AG09309 (cell line): ENCODE measurements at regions not wholly inside any gene's neighbourhood (a gene's known extent, or its start where the extent isn't known, plus 50 kb on each side); places are given as distances from the start of the nearest gene placed in this dataset.

Experiments
- DNase-seq: peaks from one replicate; pipeline ENCODE4 v3.0.0-alpha.2; 2010; ENCODE audit warnings: low read depth
- H3K4me3 ChIP-seq: 2 replicates; pipeline ENCODE4 v1.5.1; 2011; ENCODE audit warnings: mild to moderate bottlenecking, low read depth, low read length, moderate library complexity; ENCODE audit not compliant: control insufficient read depth
- TF ChIP-seq, protein P1 (sequence below): IDR thresholded peaks from 2 replicates; pipeline ENCODE4 v1.5.1; 2011; ENCODE audit warnings: mild to moderate bottlenecking, low read depth, low read length, inconsistent platforms; ENCODE audit not compliant: insufficient read depth, control insufficient read depth; ENCODE audit errors: missing control alignments

GRCh38 chr18:25599443-25599842, 247.5 kb upstream of the ZNF521 start:
- TF ChIP-seq, protein P1, sequence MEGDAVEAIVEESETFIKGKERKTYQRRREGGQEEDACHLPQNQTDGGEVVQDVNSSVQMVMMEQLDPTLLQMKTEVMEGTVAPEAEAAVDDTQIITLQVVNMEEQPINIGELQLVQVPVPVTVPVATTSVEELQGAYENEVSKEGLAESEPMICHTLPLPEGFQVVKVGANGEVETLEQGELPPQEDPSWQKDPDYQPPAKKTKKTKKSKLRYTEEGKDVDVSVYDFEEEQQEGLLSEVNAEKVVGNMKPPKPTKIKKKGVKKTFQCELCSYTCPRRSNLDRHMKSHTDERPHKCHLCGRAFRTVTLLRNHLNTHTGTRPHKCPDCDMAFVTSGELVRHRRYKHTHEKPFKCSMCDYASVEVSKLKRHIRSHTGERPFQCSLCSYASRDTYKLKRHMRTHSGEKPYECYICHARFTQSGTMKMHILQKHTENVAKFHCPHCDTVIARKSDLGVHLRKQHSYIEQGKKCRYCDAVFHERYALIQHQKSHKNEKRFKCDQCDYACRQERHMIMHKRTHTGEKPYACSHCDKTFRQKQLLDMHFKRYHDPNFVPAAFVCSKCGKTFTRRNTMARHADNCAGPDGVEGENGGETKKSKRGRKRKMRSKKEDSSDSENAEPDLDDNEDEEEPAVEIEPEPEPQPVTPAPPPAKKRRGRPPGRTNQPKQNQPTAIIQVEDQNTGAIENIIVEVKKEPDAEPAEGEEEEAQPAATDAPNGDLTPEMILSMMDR, result no peak
- DNase-seq, result no peak
- no peak overlapping the region for H3K4me3 ChIP-seq

- no peak for DNase-seq
- TF ChIP-seq, protein P1, result no peak
- no peak overlapping the region for H3K4me3 ChIP-seq
Measured at GRCh38 chr18:25597476-25597875, 245.5 kb upstream of the ZNF521 start.

GRCh38 chr18:25595274-25596060, 243.5 kb upstream of the ZNF521 start:
- no peak overlapping the region for H3K4me3 ChIP-seq
- TF ChIP-seq, protein P1, result no peak
- no peak for DNase-seq

DNA sequence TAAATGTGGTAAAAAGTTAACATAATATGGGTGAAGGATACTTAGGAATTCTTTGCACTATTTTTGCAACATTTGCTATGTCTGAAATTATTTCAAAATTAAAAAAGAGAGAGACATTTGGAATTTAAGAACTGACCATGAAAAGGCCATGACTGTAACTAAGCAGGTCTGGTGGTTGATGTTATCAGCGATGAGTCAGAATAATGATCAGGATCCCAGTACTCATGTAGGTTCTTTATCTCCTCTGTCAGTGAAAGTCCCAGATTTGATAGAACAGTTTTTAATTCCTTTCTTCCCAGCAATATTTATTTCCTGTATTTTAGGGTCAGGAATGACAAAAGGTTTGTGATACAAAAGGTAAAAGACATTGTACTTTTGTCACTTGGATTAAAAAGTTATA, 242.4 kb upstream of the ZNF521 start:
- DNase-seq, result no peak
- TF ChIP-seq, protein P1, result no peak
- no peak overlapping the region for H3K4me3 ChIP-seq

DNA sequence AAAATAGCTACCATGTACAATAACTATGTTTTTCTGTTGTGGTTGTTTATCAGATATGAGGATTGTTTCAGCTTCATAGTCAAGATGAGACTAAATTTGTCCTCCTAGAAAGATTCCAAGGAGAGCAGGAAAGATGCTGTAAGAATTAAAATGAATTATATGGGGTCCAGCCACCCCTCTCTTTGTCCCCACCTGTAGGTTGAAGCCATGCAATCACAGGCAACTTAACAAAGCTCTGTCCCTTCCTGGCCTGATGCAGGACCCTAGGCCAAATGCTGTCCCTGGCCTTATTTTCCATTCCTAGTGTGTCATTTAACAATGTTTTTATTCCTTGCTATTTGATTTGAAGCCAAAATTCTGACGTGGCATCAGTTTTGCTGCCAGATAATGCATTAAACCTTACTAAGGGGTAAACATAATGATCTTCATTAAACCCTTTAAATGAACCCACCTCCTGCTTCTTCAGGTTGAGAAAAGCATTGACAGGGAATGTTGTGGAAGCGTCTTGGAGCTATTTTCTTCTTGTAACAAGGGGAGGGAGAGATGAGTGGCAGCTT, 240.9 kb upstream of the ZNF521 start:
- DNase-seq, result no peak
- no peak overlapping the region for H3K4me3 ChIP-seq
- TF ChIP-seq, protein P1, result no peak

GRCh38 chr18:25590456-25590855, 238.5 kb upstream of the ZNF521 start:
- no peak overlapping the region for H3K4me3 ChIP-seq
- DNase-seq, result no peak
- TF ChIP-seq, protein P1, result no peak

- no peak for DNase-seq
- no peak overlapping the region for H3K4me3 ChIP-seq
- TF ChIP-seq, protein P1, result no peak
Measured at GRCh38 chr18:25587545-25587944, 235.6 kb upstream of the ZNF521 start.
